ENCODE measurements at regions not wholly inside any gene's neighbourhood (a gene's known extent, or its start where the extent isn't known, plus 50 kb on each side); places are given as distances from the start of the nearest gene placed in this dataset.

- Histone ChIP-seq H3K4me3 (ENCODE audit: insufficient read length, low read depth) (no peak overlapping the region), H3K9ac (ENCODE audit: insufficient read length, low read depth) (no peak overlapping the region), H3K4me1 (ENCODE audit: insufficient read depth, insufficient read length) (no peaks in the 10 kb centered on the region), H3K36me3 (ENCODE audit: insufficient read depth, insufficient read length, low read length) (no peaks in the 10 kb centered on the region), H3K9me3 (ENCODE audit: insufficient read depth, low read length) (no peaks in the 10 kb centered on the region), H3K27me3 (ENCODE audit: insufficient read depth, insufficient read length) (no peaks in the 10 kb centered on the region)
- TF ChIP-seq SUZ12 (IDR thresholded peaks at IDR 0.05; ENCODE audit: extremely low read depth, insufficient read depth, insufficient read length): no peak
- TF ChIP-seq YY1 (IDR thresholded peaks at IDR 0.05; ENCODE audit: insufficient read depth, insufficient read length): no peak
- no peak for DNase-seq (ENCODE audit: low read depth, low spot score)
These were observed 70.4 kb upstream of the KITLG start for GRCh38 chr12:88650715-88651114.

GRCh38 chr12:88648625-88649024 is 68.4 kb upstream of the KITLG start:
- no peak for TF ChIP-seq ZNF274 (IDR thresholded peaks at IDR 0.05; ENCODE audit: low read depth, low read length)
- no peak overlapping the region for H3K9ac ChIP-seq (ENCODE audit: insufficient read length, low read depth)
- no peak overlapping the region for H3K4me3 ChIP-seq (ENCODE audit: insufficient read length, low read depth)
- H3K4me1 ChIP-seq (ENCODE audit: insufficient read depth, insufficient read length): no peaks in the 10 kb centered on the region
- no peak for DNase-seq (ENCODE audit: low read depth, low spot score)
- H3K9me3 ChIP-seq (ENCODE audit: insufficient read depth, low read length): no peaks in the 10 kb centered on the region
- H3K27me3 ChIP-seq (ENCODE audit: insufficient read depth, insufficient read length): no peaks in the 10 kb centered on the region
- no peaks in the 10 kb centered on the region for H3K36me3 ChIP-seq (ENCODE audit: insufficient read depth, insufficient read length, low read length)

- no peaks in the 10 kb centered on the region for H3K4me1 ChIP-seq (ENCODE audit: insufficient read depth, insufficient read length)
- H3K4me3 ChIP-seq (ENCODE audit: insufficient read length, low read depth): no peak overlapping the region
- H3K9ac ChIP-seq (ENCODE audit: insufficient read length, low read depth): no peak overlapping the region
- no peak for TF ChIP-seq SUZ12 (IDR thresholded peaks at IDR 0.05; ENCODE audit: extremely low read depth, insufficient read depth, insufficient read length)
- TF ChIP-seq ZNF274 (IDR thresholded peaks at IDR 0.05; ENCODE audit: low read depth, low read length): no peak
- no peak for TF ChIP-seq YY1 (IDR thresholded peaks at IDR 0.05; ENCODE audit: insufficient read depth, insufficient read length)
- no peaks in the 10 kb centered on the region for H3K36me3 ChIP-seq (ENCODE audit: insufficient read depth, insufficient read length, low read length)
- H3K27me3 ChIP-seq (ENCODE audit: insufficient read depth, insufficient read length): no peaks in the 10 kb centered on the region
- H3K9me3 ChIP-seq (ENCODE audit: insufficient read depth, low read length): no peaks in the 10 kb centered on the region
- DNase-seq (ENCODE audit: low read depth, low spot score): no peak
These were observed 66.6 kb upstream of the KITLG start for GRCh38 chr12:88646824-88647223.

GRCh38 chr12:88645816-88646215 is 65.5 kb upstream of the KITLG start:
- Histone ChIP-seq H3K4me3 (ENCODE audit: insufficient read length, low read depth) (no peak overlapping the region), H3K9me3 (ENCODE audit: insufficient read depth, low read length) (no peaks in the 10 kb centered on the region), H3K27me3 (ENCODE audit: insufficient read depth, insufficient read length) (no peaks in the 10 kb centered on the region), H3K9ac (ENCODE audit: insufficient read length, low read depth) (no peak overlapping the region), H3K36me3 (ENCODE audit: insufficient read depth, insufficient read length, low read length) (no peaks in the 10 kb centered on the region), H3K4me1 (ENCODE audit: insufficient read depth, insufficient read length) (no peaks in the 10 kb centered on the region)
- no peak for DNase-seq (ENCODE audit: low read depth, low spot score)
- TF ChIP-seq ZNF274 (IDR thresholded peaks at IDR 0.05; ENCODE audit: low read depth, low read length): no peak

- H3K4me1 ChIP-seq (ENCODE audit: insufficient read depth, insufficient read length): no peaks in the 10 kb centered on the region
- H3K9me3 ChIP-seq (ENCODE audit: insufficient read depth, low read length): no peaks in the 10 kb centered on the region
- no peak for DNase-seq (ENCODE audit: low read depth, low spot score)
- no peak overlapping the region for H3K4me3 ChIP-seq (ENCODE audit: insufficient read length, low read depth)
- H3K9ac ChIP-seq (ENCODE audit: insufficient read length, low read depth): no peak overlapping the region
- TF ChIP-seq SUZ12 (IDR thresholded peaks at IDR 0.05; ENCODE audit: extremely low read depth, insufficient read depth, insufficient read length) (no peak), YY1 (IDR thresholded peaks at IDR 0.05; ENCODE audit: insufficient read depth, insufficient read length) (no peak), ZNF274 (IDR thresholded peaks at IDR 0.05; ENCODE audit: low read depth, low read length) (no peak)
- H3K36me3 ChIP-seq (ENCODE audit: insufficient read depth, insufficient read length, low read length): no peaks in the 10 kb centered on the region
- no peaks in the 10 kb centered on the region for H3K27me3 ChIP-seq (ENCODE audit: insufficient read depth, insufficient read length)
These were observed 64.9 kb upstream of the KITLG start for GRCh38 chr12:88644946-88645702.

GRCh38 chr12:88643685-88644084 is 63.4 kb upstream of the KITLG start:
- H3K27me3 ChIP-seq (ENCODE audit: insufficient read depth, insufficient read length): no peaks in the 10 kb centered on the region
- no peaks in the 10 kb centered on the region for H3K36me3 ChIP-seq (ENCODE audit: insufficient read depth, insufficient read length, low read length)
- no peak overlapping the region for H3K9ac ChIP-seq (ENCODE audit: insufficient read length, low read depth)
- H3K4me3 ChIP-seq (ENCODE audit: insufficient read length, low read depth): no peak overlapping the region
- H3K9me3 ChIP-seq (ENCODE audit: insufficient read depth, low read length): no peaks in the 10 kb centered on the region
- no peak for DNase-seq (ENCODE audit: low read depth, low spot score)
- no peaks in the 10 kb centered on the region for H3K4me1 ChIP-seq (ENCODE audit: insufficient read depth, insufficient read length)
- no peak for TF ChIP-seq YY1 (IDR thresholded peaks at IDR 0.05; ENCODE audit: insufficient read depth, insufficient read length)
- no peak for TF ChIP-seq ZNF274 (IDR thresholded peaks at IDR 0.05; ENCODE audit: low read depth, low read length)

GRCh38 chr12:88642675-88643431 is 62.6 kb upstream of the KITLG start:
- no peak overlapping the region for H3K9ac ChIP-seq (ENCODE audit: insufficient read length, low read depth)
- no peaks in the 10 kb centered on the region for H3K4me1 ChIP-seq (ENCODE audit: insufficient read depth, insufficient read length)
- H3K36me3 ChIP-seq (ENCODE audit: insufficient read depth, insufficient read length, low read length): no peaks in the 10 kb centered on the region
- no peak overlapping the region for H3K4me3 ChIP-seq (ENCODE audit: insufficient read length, low read depth)
- DNase-seq (ENCODE audit: low read depth, low spot score): no peak
- H3K9me3 ChIP-seq (ENCODE audit: insufficient read depth, low read length): no peaks in the 10 kb centered on the region
- no peak for TF ChIP-seq ZNF274 (IDR thresholded peaks at IDR 0.05; ENCODE audit: low read depth, low read length)
- TF ChIP-seq SUZ12 (IDR thresholded peaks at IDR 0.05; ENCODE audit: extremely low read depth, insufficient read depth, insufficient read length): no peak
- no peak for TF ChIP-seq YY1 (IDR thresholded peaks at IDR 0.05; ENCODE audit: insufficient read depth, insufficient read length)
- no peaks in the 10 kb centered on the region for H3K27me3 ChIP-seq (ENCODE audit: insufficient read depth, insufficient read length)
